Neural cell (in vitro differentiated cells): ENCODE measurements at regions not wholly inside any gene's neighbourhood (a gene's known extent, or its start where the extent isn't known, plus 50 kb on each side); places are given as distances from the start of the nearest gene placed in this dataset.

Experiments
- H2AFZ ChIP-seq: fragments of 200-600, 300-800 bp; sonication (generic), shearing (Covaris generic); 2 replicates; pipeline ENCODE4 v1.6.0; 2014; ENCODE audit warnings: low read depth, mild to moderate bottlenecking, antibody characterized with exemption, low read length, moderate library complexity
- H3F3A ChIP-seq: fragments of 200-600 bp; shearing (Covaris generic); 2 replicates; pipeline ENCODE4 v1.6.1; 2016; ENCODE audit warnings: mild to moderate bottlenecking, moderate library complexity, mixed read lengths, antibody characterized with exemption, low read length; ENCODE audit not compliant: insufficient read depth, poor library complexity, severe bottlenecking
- H3K27ac ChIP-seq: fragments of 200-600, 300-800 bp; sonication (generic), shearing (Covaris generic); 2 replicates; pipeline ENCODE4 v1.5.1; 2014; ENCODE audit warnings: mild to moderate bottlenecking, low read length, moderate library complexity
- H3K27me3 ChIP-seq: fragments of 300-800, 200-600 bp; sonication (generic), shearing (Covaris generic); 2 replicates; pipeline ENCODE4 v1.6.0; 2014; ENCODE audit warnings: mild to moderate bottlenecking, low read depth, low read length, moderate library complexity; ENCODE audit not compliant: insufficient read depth
- H3K36me3 ChIP-seq: fragments of 300-800, 200-600 bp; sonication (generic), shearing (Covaris generic); 2 replicates; pipeline ENCODE4 v1.5.1; 2014; ENCODE audit warnings: mild to moderate bottlenecking, antibody characterized with exemption, low read length, moderate library complexity; ENCODE audit not compliant: insufficient read depth
- H3K4me2 ChIP-seq: fragments of 300-800, 200-600 bp; sonication (generic), shearing (Covaris generic); 2 replicates; pipeline ENCODE4 v1.6.0; 2014; ENCODE audit warnings: mild to moderate bottlenecking, low read length
- H3K4me3 ChIP-seq: fragments of 300-800, 200-600 bp; sonication (generic), shearing (Covaris generic); 2 replicates; pipeline ENCODE4 v1.5.1; 2014; ENCODE audit warnings: mild to moderate bottlenecking, low read length, moderate library complexity
- H3K79me2 ChIP-seq: fragments of 200-600 bp; shearing (Covaris generic); replicated peaks from 2 replicates; pipeline ENCODE4 v1.6.0; 2014; ENCODE audit warnings: mild to moderate bottlenecking, low read length, moderate library complexity; ENCODE audit not compliant: insufficient read depth
- H3K9ac ChIP-seq: fragments of 300-800, 200-600 bp; sonication (generic), shearing (Covaris generic); 2 replicates; pipeline ENCODE4 v1.6.1; 2016; ENCODE audit warnings: mild to moderate bottlenecking, low read length, mixed read lengths
- H3K9me2 ChIP-seq: fragments of 200-600 bp; shearing (Covaris generic); 2 replicates; pipeline ENCODE4 v1.6.1; 2016; ENCODE audit warnings: mild to moderate bottlenecking, low read length, mixed read lengths; ENCODE audit not compliant: insufficient read depth
- H3K9me3 ChIP-seq: fragments of 200-600, 300-800 bp; sonication (generic), shearing (Covaris generic); 2 replicates; pipeline ENCODE4 v1.6.1; 2016; ENCODE audit warnings: mild to moderate bottlenecking, mixed run types, low read length, moderate library complexity, mixed read lengths
- H4K20me1 ChIP-seq: fragments of 200-600 bp; shearing (Covaris generic); 2 replicates; pipeline ENCODE4 v1.6.1; 2016; ENCODE audit warnings: mild to moderate bottlenecking, mixed run types; ENCODE audit not compliant: insufficient read depth
- EP300 ChIP-seq: fragments of 450-650 bp; conservative IDR thresholded peaks from 2 replicates; pipeline ENCODE4 v1.6.1; 2014; ENCODE audit warnings: antibody characterized with exemption, mild to moderate bottlenecking, moderate library complexity; ENCODE audit not compliant: poor library complexity, severe bottlenecking
- EZH2 ChIP-seq: fragments of 200-600, 300-800 bp; shearing (Covaris generic), sonication (generic); IDR thresholded peaks from 2 replicates; pipeline ENCODE4 v1.6.1; 2014; ENCODE audit warnings: antibody characterized with exemption, low read length, borderline replicate concordance, mild to moderate bottlenecking; ENCODE audit not compliant: insufficient read depth, poor library complexity, severe bottlenecking
- MXI1 ChIP-seq: fragments of 450-650 bp; conservative IDR thresholded peaks from 2 replicates; pipeline ENCODE4 v1.6.1; 2014; ENCODE audit warnings: antibody characterized with exemption, mild to moderate bottlenecking; ENCODE audit not compliant: poor library complexity, severe bottlenecking
- POLR2AphosphoS5 ChIP-seq: IDR thresholded peaks from 2 replicates; pipeline ENCODE4 v1.6.1; 2012
- RAD21 ChIP-seq: fragments of 450-650 bp; conservative IDR thresholded peaks from 2 replicates; pipeline ENCODE4 v1.6.1; 2014; ENCODE audit warnings: antibody characterized with exemption, mild to moderate bottlenecking, moderate library complexity
- SMC3 ChIP-seq: fragments of 450-650 bp; conservative IDR thresholded peaks from 2 replicates; pipeline ENCODE4 v1.6.1; 2014; ENCODE audit warnings: antibody characterized with exemption, mild to moderate bottlenecking, moderate library complexity; ENCODE audit not compliant: poor library complexity
- TAF1 ChIP-seq: IDR thresholded peaks from 2 replicates; pipeline ENCODE4 v1.6.1; 2012; ENCODE audit warnings: low read depth
- TF ChIP-seq, protein P1 (sequence below): fragments of 450-650 bp; IDR thresholded peaks from 2 replicates; pipeline ENCODE4 v1.5.1; 2014; ENCODE audit warnings: antibody characterized with exemption, mild to moderate bottlenecking, moderate library complexity; ENCODE audit not compliant: poor library complexity, severe bottlenecking
- TF ChIP-seq, protein P2 (sequence below): IDR thresholded peaks from 2 replicates; pipeline ENCODE4 v1.6.1; 2012; ENCODE audit warnings: borderline replicate concordance

- H2AFZ ChIP-seq = no peak overlapping the region
- H3K4me3 ChIP-seq = no peak overlapping the region
- H3K27ac ChIP-seq = no peak overlapping the region
- TF ChIP-seq EZH2 (no peak), EP300 (no peak), TAF1 (no peak), MXI1 (no peak), SMC3 (no peak), POLR2AphosphoS5 (no peak)
- TF ChIP-seq, protein P1, sequence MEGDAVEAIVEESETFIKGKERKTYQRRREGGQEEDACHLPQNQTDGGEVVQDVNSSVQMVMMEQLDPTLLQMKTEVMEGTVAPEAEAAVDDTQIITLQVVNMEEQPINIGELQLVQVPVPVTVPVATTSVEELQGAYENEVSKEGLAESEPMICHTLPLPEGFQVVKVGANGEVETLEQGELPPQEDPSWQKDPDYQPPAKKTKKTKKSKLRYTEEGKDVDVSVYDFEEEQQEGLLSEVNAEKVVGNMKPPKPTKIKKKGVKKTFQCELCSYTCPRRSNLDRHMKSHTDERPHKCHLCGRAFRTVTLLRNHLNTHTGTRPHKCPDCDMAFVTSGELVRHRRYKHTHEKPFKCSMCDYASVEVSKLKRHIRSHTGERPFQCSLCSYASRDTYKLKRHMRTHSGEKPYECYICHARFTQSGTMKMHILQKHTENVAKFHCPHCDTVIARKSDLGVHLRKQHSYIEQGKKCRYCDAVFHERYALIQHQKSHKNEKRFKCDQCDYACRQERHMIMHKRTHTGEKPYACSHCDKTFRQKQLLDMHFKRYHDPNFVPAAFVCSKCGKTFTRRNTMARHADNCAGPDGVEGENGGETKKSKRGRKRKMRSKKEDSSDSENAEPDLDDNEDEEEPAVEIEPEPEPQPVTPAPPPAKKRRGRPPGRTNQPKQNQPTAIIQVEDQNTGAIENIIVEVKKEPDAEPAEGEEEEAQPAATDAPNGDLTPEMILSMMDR = no peak
- TF ChIP-seq, protein P2, sequence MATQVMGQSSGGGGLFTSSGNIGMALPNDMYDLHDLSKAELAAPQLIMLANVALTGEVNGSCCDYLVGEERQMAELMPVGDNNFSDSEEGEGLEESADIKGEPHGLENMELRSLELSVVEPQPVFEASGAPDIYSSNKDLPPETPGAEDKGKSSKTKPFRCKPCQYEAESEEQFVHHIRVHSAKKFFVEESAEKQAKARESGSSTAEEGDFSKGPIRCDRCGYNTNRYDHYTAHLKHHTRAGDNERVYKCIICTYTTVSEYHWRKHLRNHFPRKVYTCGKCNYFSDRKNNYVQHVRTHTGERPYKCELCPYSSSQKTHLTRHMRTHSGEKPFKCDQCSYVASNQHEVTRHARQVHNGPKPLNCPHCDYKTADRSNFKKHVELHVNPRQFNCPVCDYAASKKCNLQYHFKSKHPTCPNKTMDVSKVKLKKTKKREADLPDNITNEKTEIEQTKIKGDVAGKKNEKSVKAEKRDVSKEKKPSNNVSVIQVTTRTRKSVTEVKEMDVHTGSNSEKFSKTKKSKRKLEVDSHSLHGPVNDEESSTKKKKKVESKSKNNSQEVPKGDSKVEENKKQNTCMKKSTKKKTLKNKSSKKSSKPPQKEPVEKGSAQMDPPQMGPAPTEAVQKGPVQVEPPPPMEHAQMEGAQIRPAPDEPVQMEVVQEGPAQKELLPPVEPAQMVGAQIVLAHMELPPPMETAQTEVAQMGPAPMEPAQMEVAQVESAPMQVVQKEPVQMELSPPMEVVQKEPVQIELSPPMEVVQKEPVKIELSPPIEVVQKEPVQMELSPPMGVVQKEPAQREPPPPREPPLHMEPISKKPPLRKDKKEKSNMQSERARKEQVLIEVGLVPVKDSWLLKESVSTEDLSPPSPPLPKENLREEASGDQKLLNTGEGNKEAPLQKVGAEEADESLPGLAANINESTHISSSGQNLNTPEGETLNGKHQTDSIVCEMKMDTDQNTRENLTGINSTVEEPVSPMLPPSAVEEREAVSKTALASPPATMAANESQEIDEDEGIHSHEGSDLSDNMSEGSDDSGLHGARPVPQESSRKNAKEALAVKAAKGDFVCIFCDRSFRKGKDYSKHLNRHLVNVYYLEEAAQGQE = no peak
- no peaks in the 10 kb centered on the region for H3K36me3 ChIP-seq
- no peak overlapping the region for H3K9ac ChIP-seq
- H3F3A ChIP-seq = no peaks in the 10 kb centered on the region
- H3K9me3 ChIP-seq = no peaks in the 10 kb centered on the region
- H3K79me2 ChIP-seq = no peaks in the 10 kb centered on the region
- no peak overlapping the region for H3K4me2 ChIP-seq
- no peaks in the 10 kb centered on the region for H3K9me2 ChIP-seq
- H3K27me3 ChIP-seq = no peaks in the 10 kb centered on the region
- H4K20me1 ChIP-seq = no peaks in the 10 kb centered on the region
These were observed 144.4 kb upstream of the EXOC2 start for GRCh38 chr6:837380-837779.

DNA sequence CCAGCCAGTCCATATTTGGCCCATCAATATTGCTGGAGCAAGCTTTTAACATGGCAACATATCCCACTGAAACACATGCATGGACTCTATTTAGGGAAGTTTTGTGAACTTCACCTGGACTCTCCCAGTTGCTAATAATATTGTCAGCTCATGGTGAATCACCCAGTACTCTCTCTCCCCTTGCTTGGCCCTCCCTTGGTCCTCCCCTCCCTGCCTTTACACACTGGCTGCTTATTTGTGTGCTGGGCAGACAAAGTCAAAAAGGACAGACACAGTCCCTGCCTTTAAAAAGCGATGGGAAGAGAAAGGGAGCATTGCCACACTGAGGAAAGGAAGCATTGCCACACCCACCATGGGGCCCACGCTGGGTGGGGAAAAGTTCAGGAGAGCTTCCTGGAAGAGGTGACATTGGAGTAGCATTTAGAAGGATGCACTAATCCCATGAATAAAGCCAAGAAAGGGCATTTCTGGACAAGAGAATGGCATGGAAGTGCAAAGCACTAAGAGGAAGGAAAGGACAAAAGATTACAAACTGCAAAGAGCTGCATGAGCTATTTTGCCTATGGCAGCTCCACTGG is 143.4 kb upstream of the EXOC2 start:
- Histone ChIP-seq H3K27ac (no peak overlapping the region), H3K79me2 (no peaks in the 10 kb centered on the region), H3K4me2 (no peak overlapping the region), H4K20me1 (no peaks in the 10 kb centered on the region), H3K27me3 (no peaks in the 10 kb centered on the region), H3K9me3 (no peaks in the 10 kb centered on the region), H2AFZ (no peak overlapping the region), H3K36me3 (no peaks in the 10 kb centered on the region), H3K4me3 (no peak overlapping the region), H3K9me2 (no peaks in the 10 kb centered on the region), H3F3A (no peaks in the 10 kb centered on the region), H3K9ac (no peak overlapping the region)
- TF ChIP-seq SMC3 (no peak), MXI1 (no peak), EZH2 (no peak), RAD21 (no peak), EP300 (no peak), POLR2AphosphoS5 (no peak), TAF1 (no peak)
- TF ChIP-seq, protein P1 = no peak
- TF ChIP-seq, protein P2 = no peak
